OCI-LY7 (cell line): ENCODE measurements at regions not wholly inside any gene's neighbourhood (a gene's known extent, or its start where the extent isn't known, plus 50 kb on each side); places are given as distances from the start of the nearest gene placed in this dataset.
"Not testable (repeated sequence)": the region's sequence is repeated elsewhere in the genome, so short reads cannot be mapped to it uniquely, and the experiment has no call there.

Experiments
- BruUV-seq: library from RNA; stranded (reverse); fragments of 400-500 nt; replicated peaks from 2 replicates; lab custom pipeline; 2021; lab: Mats Ljungman, UMichigan
- CTCF ChIA-PET: fragments of 300-600 bp; sonication (Branson Sonifier 250); formaldehyde crosslinking; loops from one replicate; lab custom pipeline; 2022; ENCODE audit warnings: antibody characterized with exemption; ENCODE audit not compliant: unreplicated experiment; lab: Charles Lee
- POLR2A ChIA-PET: fragments of 300-600 bp; sonication (Branson Sonifier 250); formaldehyde crosslinking; loops from one replicate; lab custom pipeline; 2022; ENCODE audit warnings: antibody characterized with exemption; lab: Charles Lee
- DNase-seq: peaks from one replicate; pipeline ENCODE4 v3.0.0-alpha.2; 2015; ENCODE audit warnings: low spot score
- H2AFZ ChIP-seq: fragments of 200-600 bp; sonication (generic), shearing (Covaris generic); 2 replicates; pipeline ENCODE4 v1.6.1; 2014; ENCODE audit warnings: mild to moderate bottlenecking, antibody characterized with exemption, low read length, moderate library complexity
- H3K27ac ChIP-seq: fragments of 200-600 bp; sonication (generic); 2 replicates; pipeline ENCODE4 v1.5.1; 2014; ENCODE audit warnings: mixed run types, low read depth, mild to moderate bottlenecking, moderate library complexity, low read length, inconsistent platforms; ENCODE audit not compliant: poor library complexity, severe bottlenecking
- H3K36me3 ChIP-seq: fragments of 200-600 bp; sonication (generic); 2 replicates; pipeline ENCODE4 v1.6.1; 2014; ENCODE audit warnings: mild to moderate bottlenecking, antibody characterized with exemption, low read length, moderate library complexity, mixed read lengths; ENCODE audit not compliant: insufficient read depth
- H3K4me1 ChIP-seq: fragments of 200-600 bp; sonication (generic); 2 replicates; pipeline ENCODE4 v1.5.1; 2014; ENCODE audit warnings: mild to moderate bottlenecking, low read length; ENCODE audit not compliant: insufficient read depth, poor library complexity, severe bottlenecking
- H3K4me2 ChIP-seq: fragments of 200-600 bp; sonication (generic); 2 replicates; pipeline ENCODE4 v1.6.1; 2014; ENCODE audit warnings: mild to moderate bottlenecking, low read length
- H3K4me3 ChIP-seq: fragments of 200-600 bp; sonication (generic); 2 replicates; pipeline ENCODE4 v1.5.1; 2014; ENCODE audit warnings: mild to moderate bottlenecking, low read depth, low read length; ENCODE audit not compliant: poor library complexity, severe bottlenecking
- H3K79me2 ChIP-seq: fragments of 200-600 bp; sonication (generic); 2 replicates; pipeline ENCODE4 v1.6.1; 2016; ENCODE audit warnings: low read depth, mild to moderate bottlenecking, low read length, moderate library complexity, mixed read lengths; ENCODE audit not compliant: insufficient read depth
- H3K9me2 ChIP-seq: fragments of 200-600 bp; sonication (generic); 2 replicates; pipeline ENCODE4 v1.6.1; 2016; ENCODE audit warnings: mild to moderate bottlenecking, low read length, mixed read lengths; ENCODE audit not compliant: insufficient read depth
- H3K9me3 ChIP-seq: fragments of 200-600 bp; sonication (generic); 2 replicates; pipeline ENCODE4 v1.6.1; 2014; ENCODE audit warnings: mild to moderate bottlenecking, mixed run types, low read length, mixed read lengths
- H4K20me1 ChIP-seq: fragments of 200-600 bp; sonication (generic); 2 replicates; pipeline ENCODE4 v1.6.1; 2014; ENCODE audit warnings: mild to moderate bottlenecking, antibody characterized with exemption, low read length, moderate library complexity, mixed read lengths; ENCODE audit not compliant: insufficient read depth
- intact Hi-C: fragments of 100-400 bp; cut with micrococcal nuclease; formaldehyde crosslinking; loops from one replicate; pipeline ENCODE4 v1.10.0; 2022; ENCODE audit not compliant: unreplicated experiment
- TF ChIP-seq, protein P1 (sequence below): fragments of 200-600 bp; sonication (generic); conservative IDR thresholded peaks from 2 replicates; pipeline ENCODE4 v1.5.1; 2014; ENCODE audit warnings: mild to moderate bottlenecking, antibody characterized with exemption, low read length, moderate library complexity, mixed read lengths

DNA sequence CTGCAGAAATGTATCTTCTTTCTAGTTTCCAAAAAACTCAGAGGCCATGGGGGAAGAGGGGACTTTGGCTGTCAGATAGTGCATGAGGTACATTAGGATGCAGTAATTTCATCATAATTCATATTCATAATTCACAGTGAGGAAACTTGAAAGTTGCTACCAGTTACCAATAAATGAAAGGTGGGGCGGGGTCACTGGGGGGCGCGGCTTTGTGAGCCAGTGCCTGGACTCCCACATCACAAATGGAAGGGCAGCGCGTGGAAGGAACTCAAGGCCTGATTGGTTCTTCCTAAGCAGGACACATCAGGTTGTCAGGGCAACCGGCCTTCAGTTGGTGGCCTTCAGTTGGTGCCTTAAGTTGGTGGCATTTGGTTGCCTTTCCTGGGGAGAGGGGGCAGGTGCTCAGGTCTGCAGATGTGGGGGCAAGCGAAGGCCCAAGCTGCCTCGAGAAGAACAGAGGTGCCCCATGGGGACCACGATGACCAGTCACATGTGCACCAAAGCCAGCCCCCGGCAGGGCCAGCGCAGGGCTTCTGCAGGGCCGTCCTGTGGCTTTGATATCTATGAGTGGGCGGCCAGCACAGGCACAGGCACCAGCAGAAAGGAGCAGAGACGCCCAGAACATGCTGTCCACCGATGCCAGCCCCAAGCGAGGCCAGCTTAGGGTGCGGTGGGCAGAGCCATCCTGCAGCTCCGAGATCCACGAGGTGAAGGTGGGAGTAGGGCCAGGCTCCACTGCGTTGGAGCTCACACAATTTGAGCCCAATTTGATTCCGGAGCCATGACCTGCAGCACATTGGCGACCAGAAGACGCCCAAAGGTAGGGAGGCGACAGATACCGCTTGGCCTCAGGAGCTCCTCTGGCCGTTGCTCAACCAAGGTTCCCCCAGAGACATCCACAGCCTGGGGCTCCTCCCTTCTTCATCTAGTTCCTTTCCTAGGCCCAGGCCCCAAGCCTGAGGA lies 3248.2 kb upstream of the OR11H1 start:
- H3K9me3 ChIP-seq, H3K79me2 ChIP-seq, POLR2A ChIA-PET, H3K4me3 ChIP-seq, H3K4me1 ChIP-seq, BruUV-seq, H3K9me2 ChIP-seq, H3K27ac ChIP-seq, CTCF ChIA-PET, intact Hi-C loops, H3K36me3 ChIP-seq, H2AFZ ChIP-seq, H4K20me1 ChIP-seq, H3K4me2 ChIP-seq, DNase-seq: not testable (repeated sequence)

DNA sequence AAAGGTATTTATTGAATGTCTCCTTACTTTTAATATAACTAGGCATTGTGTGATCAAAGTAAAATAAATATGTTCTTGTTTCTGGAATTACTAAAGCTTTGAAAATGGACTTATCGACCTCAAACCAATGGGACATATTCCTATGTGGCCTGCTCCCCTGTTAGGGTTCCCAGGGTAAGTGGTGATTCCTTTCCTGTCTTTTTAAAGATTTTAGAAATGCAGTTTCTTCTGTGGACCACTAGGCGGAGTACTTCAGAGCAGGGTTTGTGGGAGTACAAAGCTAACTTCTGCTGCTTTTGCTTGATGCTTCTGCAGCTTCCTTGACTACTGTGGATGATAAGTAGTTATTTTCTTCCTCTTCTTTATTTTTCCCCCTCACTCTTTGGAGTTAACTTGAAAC lies 3243.3 kb upstream of the OR11H1 start:
- BruUV-seq, H4K20me1 ChIP-seq, H3K79me2 ChIP-seq, CTCF ChIA-PET, H3K9me2 ChIP-seq, intact Hi-C loops, H3K27ac ChIP-seq, H3K4me2 ChIP-seq, H3K9me3 ChIP-seq, H2AFZ ChIP-seq, H3K4me1 ChIP-seq, DNase-seq, H3K4me3 ChIP-seq, POLR2A ChIA-PET, H3K36me3 ChIP-seq: not testable (repeated sequence)
- TF ChIP-seq, protein P1, sequence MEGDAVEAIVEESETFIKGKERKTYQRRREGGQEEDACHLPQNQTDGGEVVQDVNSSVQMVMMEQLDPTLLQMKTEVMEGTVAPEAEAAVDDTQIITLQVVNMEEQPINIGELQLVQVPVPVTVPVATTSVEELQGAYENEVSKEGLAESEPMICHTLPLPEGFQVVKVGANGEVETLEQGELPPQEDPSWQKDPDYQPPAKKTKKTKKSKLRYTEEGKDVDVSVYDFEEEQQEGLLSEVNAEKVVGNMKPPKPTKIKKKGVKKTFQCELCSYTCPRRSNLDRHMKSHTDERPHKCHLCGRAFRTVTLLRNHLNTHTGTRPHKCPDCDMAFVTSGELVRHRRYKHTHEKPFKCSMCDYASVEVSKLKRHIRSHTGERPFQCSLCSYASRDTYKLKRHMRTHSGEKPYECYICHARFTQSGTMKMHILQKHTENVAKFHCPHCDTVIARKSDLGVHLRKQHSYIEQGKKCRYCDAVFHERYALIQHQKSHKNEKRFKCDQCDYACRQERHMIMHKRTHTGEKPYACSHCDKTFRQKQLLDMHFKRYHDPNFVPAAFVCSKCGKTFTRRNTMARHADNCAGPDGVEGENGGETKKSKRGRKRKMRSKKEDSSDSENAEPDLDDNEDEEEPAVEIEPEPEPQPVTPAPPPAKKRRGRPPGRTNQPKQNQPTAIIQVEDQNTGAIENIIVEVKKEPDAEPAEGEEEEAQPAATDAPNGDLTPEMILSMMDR: peak; percentile 30; the same call in 1 of the 2 replicates

DNA sequence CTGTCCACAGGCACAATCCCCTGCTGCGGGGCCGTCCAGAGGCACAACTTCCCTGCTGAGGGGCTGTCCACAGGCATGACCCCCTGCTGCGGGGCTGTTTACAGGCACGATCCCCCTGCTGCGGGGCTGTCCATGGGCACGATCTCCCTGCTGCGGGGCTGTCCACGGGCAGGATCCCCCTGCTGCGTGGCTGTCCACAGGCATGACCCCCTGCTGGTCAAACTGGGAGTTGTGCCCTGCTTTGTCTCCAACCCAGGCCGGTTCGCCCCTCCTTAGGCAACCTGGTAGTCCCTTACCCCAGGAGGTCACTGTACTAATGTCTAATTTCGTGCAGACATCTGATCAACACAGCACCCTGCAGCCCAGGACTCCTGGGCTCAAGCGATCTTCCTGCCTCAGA lies 3230.6 kb upstream of the OR11H1 start:
- POLR2A ChIA-PET, CTCF ChIA-PET, H3K79me2 ChIP-seq, H3K27ac ChIP-seq, H3K4me2 ChIP-seq, H3K9me2 ChIP-seq, H3K4me1 ChIP-seq, intact Hi-C loops, DNase-seq, H3K4me3 ChIP-seq, H4K20me1 ChIP-seq, H2AFZ ChIP-seq, H3K9me3 ChIP-seq, BruUV-seq, H3K36me3 ChIP-seq: not testable (repeated sequence)
